GM11168 (cell line): ENCODE measurements at regions not wholly inside any gene's neighbourhood (a gene's known extent, or its start where the extent isn't known, plus 50 kb on each side); places are given as distances from the start of the nearest gene placed in this dataset.
"Not testable (repeated sequence)": the region's sequence is repeated elsewhere in the genome, so short reads cannot be mapped to it uniquely, and the experiment has no call there.

ENCODE experiments used
- in situ Hi-C: fragments of 300-500 bp; cut with MboI; formaldehyde crosslinking; loops from one replicate; pipeline ENCODE4 v1.12.0; 2022; ENCODE audit warnings: low sequenced_read_pairs; ENCODE audit not compliant: unreplicated experiment

GRCh38 chrY:18855184-18855583, 81.6 kb upstream of the HSFY2 start:
- in situ Hi-C loops = not testable (repeated sequence)

DNA sequence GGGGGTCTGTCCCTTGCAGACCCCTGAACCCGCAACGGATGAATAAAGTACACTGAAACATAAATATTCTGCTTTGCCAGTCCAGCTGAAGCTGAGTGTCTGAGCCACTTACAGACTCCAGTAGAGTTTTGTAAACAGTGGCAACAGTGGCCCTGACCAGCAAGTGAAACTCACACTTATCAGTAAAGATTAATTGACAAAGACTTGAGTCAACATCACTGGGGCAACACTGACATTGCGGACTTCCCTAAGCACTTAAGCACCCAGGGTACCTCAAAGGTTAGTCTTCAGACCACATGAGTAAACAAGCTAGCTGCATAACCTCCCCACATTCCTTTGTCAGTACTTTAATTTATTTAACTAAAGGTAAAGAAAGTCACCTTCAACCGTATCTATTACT, 79.8 kb upstream of the HSFY2 start:
- in situ Hi-C loops = not testable (repeated sequence)

DNA sequence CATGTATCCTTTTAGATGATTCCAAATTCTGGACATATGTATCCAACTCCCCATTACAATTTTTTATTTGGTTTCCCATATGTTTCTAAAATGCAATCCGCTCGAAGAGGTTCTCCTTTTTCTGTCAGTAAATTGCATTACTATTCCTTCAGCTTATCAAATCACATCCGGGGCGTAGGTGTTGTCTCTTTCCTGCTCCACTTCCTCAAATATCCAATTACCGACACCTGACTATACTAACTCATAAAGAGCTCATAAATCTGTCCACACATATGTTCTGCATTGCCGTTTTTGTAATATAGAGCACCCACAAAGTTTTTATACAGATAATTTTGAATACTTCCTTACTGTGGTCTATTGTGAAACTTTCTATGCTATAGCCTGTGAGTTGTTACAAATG, 63.1 kb upstream of the HSFY2 start:
- in situ Hi-C loops = not testable (repeated sequence)
